PC-9 (cell line): ENCODE measurements at regions not wholly inside any gene's neighbourhood (a gene's known extent, or its start where the extent isn't known, plus 50 kb on each side); places are given as distances from the start of the nearest gene placed in this dataset.

Source experiments
- BruUV-seq: library from RNA; stranded (reverse); fragments of 400-500 nt; replicated peaks from 2 replicates; lab custom pipeline; 2021; lab: Mats Ljungman, UMichigan
- CTCF ChIA-PET: fragments of 300-600 bp; sonication (Branson Sonifier 250); formaldehyde crosslinking; loops from one replicate; lab custom pipeline; 2022; ENCODE audit warnings: antibody characterized with exemption; lab: Charles Lee
- POLR2A ChIA-PET: fragments of 300-600 bp; sonication (Branson Sonifier 250); formaldehyde crosslinking; loops from one replicate; lab custom pipeline; 2022; ENCODE audit warnings: antibody characterized with exemption; ENCODE audit not compliant: unreplicated experiment; lab: Charles Lee
- DNase-seq, 2 experiments: peaks; one replicate each; pipeline versions ENCODE4 v3.0.0 to v3.0.0-alpha.2; 2015 to 2022; ENCODE audit warnings: mixed read lengths in 1 of 2
- H2AFZ ChIP-seq: fragments of 200-600 bp; sonication (generic); 2 replicates; pipeline ENCODE4 v1.8.1; 2017; ENCODE audit warnings: antibody characterized with exemption
- H3F3A ChIP-seq: fragments of 200-600 bp; sonication (generic); 2 replicates; pipeline ENCODE4 v1.8.1; 2017; ENCODE audit warnings: antibody characterized with exemption, mild to moderate bottlenecking, low read depth; ENCODE audit not compliant: insufficient read depth
- H3K27ac ChIP-seq: fragments of 200-600 bp; sonication (generic); 2 replicates; pipeline ENCODE4 v1.6.1; 2016; ENCODE audit warnings: mixed run types
- H3K27me3 ChIP-seq: fragments of 200-600 bp; sonication (generic); 2 replicates; pipeline ENCODE4 v1.6.1; 2016; ENCODE audit warnings: low read depth, mixed run types; ENCODE audit not compliant: insufficient read depth
- H3K36me3 ChIP-seq: fragments of 200-600 bp; sonication (generic); 2 replicates; pipeline ENCODE4 v1.6.1; 2016; ENCODE audit warnings: low read depth, mixed run types
- H3K4me1 ChIP-seq: fragments of 200-600 bp; sonication (generic); replicated peaks from 2 replicates; pipeline ENCODE4 v1.6.1; 2016; ENCODE audit warnings: mixed run types; ENCODE audit not compliant: insufficient read depth
- H3K4me2 ChIP-seq: fragments of 200-600 bp; sonication (generic); 2 replicates; pipeline ENCODE4 v1.6.1; 2017; ENCODE audit warnings: mixed run types
- H3K4me3 ChIP-seq: fragments of 200-600 bp; sonication (generic); 2 replicates; pipeline ENCODE4 v1.6.1; 2016; ENCODE audit warnings: mixed run types
- H3K79me2 ChIP-seq: fragments of 200-600 bp; sonication (generic); 2 replicates; pipeline ENCODE4 v1.6.1; 2017; ENCODE audit warnings: low read depth, mixed run types
- H3K9me2 ChIP-seq: fragments of 200-600 bp; sonication (generic); 2 replicates; pipeline ENCODE4 v1.8.1; 2017; ENCODE audit warnings: mild to moderate bottlenecking; ENCODE audit not compliant: insufficient read depth
- H3K9me3 ChIP-seq: fragments of 200-600 bp; sonication (generic); 2 replicates; pipeline ENCODE4 v1.8.1; 2016; ENCODE audit warnings: low read depth; ENCODE audit not compliant: insufficient read depth
- H4K20me1 ChIP-seq: fragments of 200-600 bp; sonication (generic); 2 replicates; pipeline ENCODE4 v1.8.1; 2017; ENCODE audit not compliant: insufficient read depth
- EZH2 ChIP-seq: fragments of 200-600 bp; sonication (generic); IDR thresholded peaks from 2 replicates; pipeline ENCODE4 v1.8.0; 2017; ENCODE audit warnings: antibody characterized with exemption, low read depth
- intact Hi-C: fragments of 100-400 bp; cut with micrococcal nuclease; formaldehyde crosslinking; loops from one replicate; pipeline ENCODE4 v1.10.0; 2022; ENCODE audit not compliant: unreplicated experiment
- TF ChIP-seq, protein P1 (sequence below): fragments of 200-600 bp; sonication (generic); conservative IDR thresholded peaks from 2 replicates; pipeline ENCODE4 v1.6.1; 2017; ENCODE audit warnings: mixed run types, antibody characterized with exemption, mild to moderate bottlenecking, moderate library complexity

GRCh38 chr5:99398976-99399375, 470.2 kb upstream of the CHD1 start:
- H3K4me3 ChIP-seq, result no peak overlapping the region
- H3K4me2 ChIP-seq, result no peak overlapping the region
- no peaks in the 10 kb centered on the region for H3K9me2 ChIP-seq
- peaks cover 4% of the 10 kb centered on the region; the same call in 1 of the 2 replicates for H3K9me3 ChIP-seq
- intact Hi-C loops, result no loop called here
- BruUV-seq, result no TSS peak
- H3K36me3 ChIP-seq, result no peaks in the 10 kb centered on the region
- H3K4me1 ChIP-seq, result no peaks in the 10 kb centered on the region
- no peaks in the 10 kb centered on the region for H3F3A ChIP-seq
- H4K20me1 ChIP-seq, result no peaks in the 10 kb centered on the region
- ChIA-PET POLR2A (no interaction called here), CTCF (no interaction called here)
- H3K27me3 ChIP-seq, result no peaks in the 10 kb centered on the region
- H3K79me2 ChIP-seq, result no peaks in the 10 kb centered on the region
- H3K27ac ChIP-seq, result no peak overlapping the region
- no peak for TF ChIP-seq EZH2
- TF ChIP-seq, protein P1, sequence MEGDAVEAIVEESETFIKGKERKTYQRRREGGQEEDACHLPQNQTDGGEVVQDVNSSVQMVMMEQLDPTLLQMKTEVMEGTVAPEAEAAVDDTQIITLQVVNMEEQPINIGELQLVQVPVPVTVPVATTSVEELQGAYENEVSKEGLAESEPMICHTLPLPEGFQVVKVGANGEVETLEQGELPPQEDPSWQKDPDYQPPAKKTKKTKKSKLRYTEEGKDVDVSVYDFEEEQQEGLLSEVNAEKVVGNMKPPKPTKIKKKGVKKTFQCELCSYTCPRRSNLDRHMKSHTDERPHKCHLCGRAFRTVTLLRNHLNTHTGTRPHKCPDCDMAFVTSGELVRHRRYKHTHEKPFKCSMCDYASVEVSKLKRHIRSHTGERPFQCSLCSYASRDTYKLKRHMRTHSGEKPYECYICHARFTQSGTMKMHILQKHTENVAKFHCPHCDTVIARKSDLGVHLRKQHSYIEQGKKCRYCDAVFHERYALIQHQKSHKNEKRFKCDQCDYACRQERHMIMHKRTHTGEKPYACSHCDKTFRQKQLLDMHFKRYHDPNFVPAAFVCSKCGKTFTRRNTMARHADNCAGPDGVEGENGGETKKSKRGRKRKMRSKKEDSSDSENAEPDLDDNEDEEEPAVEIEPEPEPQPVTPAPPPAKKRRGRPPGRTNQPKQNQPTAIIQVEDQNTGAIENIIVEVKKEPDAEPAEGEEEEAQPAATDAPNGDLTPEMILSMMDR, result no peak
- no peak overlapping the region for H2AFZ ChIP-seq
- no peak for DNase-seq

GRCh38 chr5:99386406-99387077, 457.7 kb upstream of the CHD1 start:
- ChIA-PET CTCF (no interaction called here), POLR2A (no interaction called here)
- DNase-seq, result no peak
- Histone ChIP-seq H4K20me1 (no peaks in the 10 kb centered on the region), H3K4me1 (no peaks in the 10 kb centered on the region), H3K36me3 (no peaks in the 10 kb centered on the region), H3K27ac (no peak overlapping the region), H3K4me2 (no peak overlapping the region), H3K27me3 (no peaks in the 10 kb centered on the region), H3F3A (no peaks in the 10 kb centered on the region), H2AFZ (no peak overlapping the region), H3K79me2 (no peaks in the 10 kb centered on the region), H3K4me3 (no peak overlapping the region), H3K9me2 (no peaks in the 10 kb centered on the region), H3K9me3 (no peaks in the 10 kb centered on the region)
- no peak for TF ChIP-seq EZH2
- TF ChIP-seq, protein P1, result no peak
- BruUV-seq, result no TSS peak
- intact Hi-C loops, result no loop called here

GRCh38 chr5:99379187-99379586, 450.4 kb upstream of the CHD1 start:
- Histone ChIP-seq H3K4me2 (no peak overlapping the region), H3K36me3 (no peaks in the 10 kb centered on the region), H3K4me1 (no peaks in the 10 kb centered on the region), H3K9me2 (no peaks in the 10 kb centered on the region), H3K79me2 (no peaks in the 10 kb centered on the region), H3K9me3 (no peaks in the 10 kb centered on the region), H4K20me1 (no peaks in the 10 kb centered on the region; the same call in 1 of the 2 replicates), H3K4me3 (no peak overlapping the region), H3K27ac (no peak overlapping the region), H3K27me3 (no peaks in the 10 kb centered on the region), H3F3A (no peaks in the 10 kb centered on the region), H2AFZ (no peak overlapping the region)
- ChIA-PET CTCF (no interaction called here), POLR2A (no interaction called here)
- TF ChIP-seq, protein P1, result no peak
- no peak for TF ChIP-seq EZH2
- intact Hi-C loops, result no loop called here
- DNase-seq, result no peak
- no TSS peak for BruUV-seq
